A673 (cell line): ENCODE measurements at regions not wholly inside any gene's neighbourhood (a gene's known extent, or its start where the extent isn't known, plus 50 kb on each side); places are given as distances from the start of the nearest gene placed in this dataset.

Experiments
- EZH2 ChIP-seq: fragments of 200-600 bp; sonication (generic); IDR thresholded peaks from 2 replicates; pipeline ENCODE4 v1.6.1; 2017; ENCODE audit warnings: borderline replicate concordance, low read depth, mild to moderate bottlenecking, mixed read lengths, antibody characterized with exemption, low read length; ENCODE audit not compliant: poor library complexity, severe bottlenecking
- TF ChIP-seq, protein P1 (sequence below): fragments of 300-800, 200-600 bp; sonication (generic); conservative IDR thresholded peaks from 2 replicates; pipeline ENCODE4 v1.5.1; 2017; ENCODE audit warnings: low read depth, mild to moderate bottlenecking, antibody characterized with exemption, low read length, moderate library complexity, mixed read lengths

DNA sequence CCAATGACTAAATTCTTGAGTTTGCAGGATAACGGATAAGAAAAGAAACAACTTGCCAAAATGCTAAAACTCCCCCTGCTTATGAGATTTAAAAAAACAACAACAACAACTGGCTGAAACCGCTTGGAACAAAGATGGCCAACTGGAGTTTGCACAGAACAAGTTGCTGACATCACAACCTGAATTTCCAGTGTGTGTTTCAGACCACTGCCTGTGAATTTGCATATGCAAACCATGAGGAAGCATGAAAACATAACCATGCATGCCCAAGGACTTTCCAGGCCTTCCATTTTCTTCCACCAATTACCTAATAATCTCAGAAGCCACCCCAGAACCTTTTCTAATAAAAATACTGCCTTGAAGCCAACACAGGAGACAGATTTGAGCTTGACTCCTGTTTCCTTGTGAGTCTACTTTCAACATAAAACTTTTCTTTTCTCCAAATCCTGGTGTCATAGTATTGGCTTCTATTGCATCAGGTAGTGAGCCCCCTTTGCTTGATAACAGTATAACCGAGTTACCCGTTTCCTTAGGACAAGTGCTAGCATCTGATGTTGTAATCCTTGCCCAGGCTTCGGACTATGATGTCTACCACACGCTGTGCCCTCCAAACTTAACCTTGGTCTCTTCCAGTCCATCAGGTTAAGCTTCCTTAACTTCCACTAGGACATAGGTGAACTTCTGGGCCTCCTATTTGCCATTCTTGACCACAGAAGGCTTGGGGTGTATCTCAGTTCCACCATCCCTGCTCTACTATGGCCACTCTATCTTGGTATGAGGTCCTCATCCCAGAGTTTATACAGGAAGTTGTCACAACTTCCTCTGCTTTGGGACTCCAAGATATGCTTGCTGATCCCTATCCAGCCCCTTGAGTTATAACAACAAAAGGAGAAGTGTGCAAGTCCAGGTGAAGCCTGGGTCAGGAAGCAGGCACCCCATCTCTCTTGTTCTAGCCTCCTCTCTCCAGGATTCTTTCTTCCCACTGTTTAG is 385.5 kb upstream of the INTU start:
- TF ChIP-seq, protein P1, sequence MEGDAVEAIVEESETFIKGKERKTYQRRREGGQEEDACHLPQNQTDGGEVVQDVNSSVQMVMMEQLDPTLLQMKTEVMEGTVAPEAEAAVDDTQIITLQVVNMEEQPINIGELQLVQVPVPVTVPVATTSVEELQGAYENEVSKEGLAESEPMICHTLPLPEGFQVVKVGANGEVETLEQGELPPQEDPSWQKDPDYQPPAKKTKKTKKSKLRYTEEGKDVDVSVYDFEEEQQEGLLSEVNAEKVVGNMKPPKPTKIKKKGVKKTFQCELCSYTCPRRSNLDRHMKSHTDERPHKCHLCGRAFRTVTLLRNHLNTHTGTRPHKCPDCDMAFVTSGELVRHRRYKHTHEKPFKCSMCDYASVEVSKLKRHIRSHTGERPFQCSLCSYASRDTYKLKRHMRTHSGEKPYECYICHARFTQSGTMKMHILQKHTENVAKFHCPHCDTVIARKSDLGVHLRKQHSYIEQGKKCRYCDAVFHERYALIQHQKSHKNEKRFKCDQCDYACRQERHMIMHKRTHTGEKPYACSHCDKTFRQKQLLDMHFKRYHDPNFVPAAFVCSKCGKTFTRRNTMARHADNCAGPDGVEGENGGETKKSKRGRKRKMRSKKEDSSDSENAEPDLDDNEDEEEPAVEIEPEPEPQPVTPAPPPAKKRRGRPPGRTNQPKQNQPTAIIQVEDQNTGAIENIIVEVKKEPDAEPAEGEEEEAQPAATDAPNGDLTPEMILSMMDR, result no peak
- no peak for TF ChIP-seq EZH2
